ENCODE measurements at regions not wholly inside any gene's neighbourhood (a gene's known extent, or its start where the extent isn't known, plus 50 kb on each side); places are given as distances from the start of the nearest gene placed in this dataset.
A peak's percentile ranks its signal among the peaks of the same experiment; 100 is the strongest.

- TF ChIP-seq CTCF (IDR thresholded peaks at IDR 0.05) (no peak), POLR2A (IDR thresholded peaks at IDR 0.05) (no peak)
- DNase-seq = no peak
- H3K4me1 ChIP-seq = no peaks in the 10 kb centered on the region
- H3K27ac ChIP-seq = peak overlapping the region in 1 of 2 donors; percentile 44
- intact Hi-C loops (cut with DNase I; ENCODE audit: low total_unique reads) = no loop called here
- no peak overlapping the region for H3K4me3 ChIP-seq
- no peaks in the 10 kb centered on the region for H3K27me3 ChIP-seq
- no peaks in the 10 kb centered on the region for H3K36me3 ChIP-seq
- no peaks in the 10 kb centered on the region for H3K9me3 ChIP-seq
Observed at GRCh38 chr13:48156466-48156865, 61.6 kb upstream of the MED4 start.

- H3K27ac ChIP-seq = no peak overlapping the region
Observed at GRCh38 chr13:48155848-48156247, 60.9 kb upstream of the MED4 start.

GRCh38 chr13:48154671-48155070, 59.8 kb upstream of the MED4 start:
- intact Hi-C loops (cut with DNase I; ENCODE audit: low total_unique reads) = no loop called here
- no peak for DNase-seq
- Histone ChIP-seq H3K4me3 (no peak overlapping the region), H3K27me3 (no peaks in the 10 kb centered on the region), H3K4me1 (no peaks in the 10 kb centered on the region), H3K9me3 (no peaks in the 10 kb centered on the region), H3K36me3 (no peaks in the 10 kb centered on the region), H3K27ac (no peak overlapping the region)
- TF ChIP-seq POLR2A (IDR thresholded peaks at IDR 0.05) (no peak), CTCF (IDR thresholded peaks at IDR 0.05) (no peak)

More at GRCh38 chr13:48155848-48156247, 60.9 kb upstream of the MED4 start:
- DNase-seq = no peak
- intact Hi-C loops (cut with DNase I; ENCODE audit: low total_unique reads) = no loop called here
- no peaks in the 10 kb centered on the region for H3K4me1 ChIP-seq
- no peaks in the 10 kb centered on the region for H3K9me3 ChIP-seq
- no peak overlapping the region for H3K4me3 ChIP-seq
- no peaks in the 10 kb centered on the region for H3K36me3 ChIP-seq
- H3K27me3 ChIP-seq = no peaks in the 10 kb centered on the region
- TF ChIP-seq CTCF (IDR thresholded peaks at IDR 0.05) = no peak
- TF ChIP-seq POLR2A (IDR thresholded peaks at IDR 0.05) = no peak

GRCh38 chr13:48153186-48153585, 58.3 kb upstream of the MED4 start:
- no peaks in the 10 kb centered on the region for H3K9me3 ChIP-seq
- H3K36me3 ChIP-seq = no peaks in the 10 kb centered on the region
- no peak for DNase-seq
- TF ChIP-seq POLR2A (IDR thresholded peaks at IDR 0.05) = no peak
- no peak for TF ChIP-seq CTCF (IDR thresholded peaks at IDR 0.05)
- H3K4me3 ChIP-seq = no peak overlapping the region
- H3K27ac ChIP-seq = no peak overlapping the region
- H3K27me3 ChIP-seq = no peaks in the 10 kb centered on the region
- intact Hi-C loops (cut with DNase I; ENCODE audit: low total_unique reads) = no loop called here
- H3K4me1 ChIP-seq = no peaks in the 10 kb centered on the region

GRCh38 chr13:48151363-48152161, 56.7 kb upstream of the MED4 start:
- H3K4me1 ChIP-seq = no peaks in the 10 kb centered on the region
- no peaks in the 10 kb centered on the region for H3K9me3 ChIP-seq
- no peaks in the 10 kb centered on the region for H3K27me3 ChIP-seq
- H3K27ac ChIP-seq = no peak overlapping the region
- H3K36me3 ChIP-seq = no peaks in the 10 kb centered on the region
- no peak overlapping the region for H3K4me3 ChIP-seq
- TF ChIP-seq CTCF (IDR thresholded peaks at IDR 0.05) (no peak), POLR2A (IDR thresholded peaks at IDR 0.05) (no peak)
- no peak for DNase-seq
- intact Hi-C loops (cut with DNase I; ENCODE audit: low total_unique reads) = no loop called here

All from uterus (tissue), 3 donors.